ENCODE measurements at regions not wholly inside any gene's neighbourhood (a gene's known extent, or its start where the extent isn't known, plus 50 kb on each side); places are given as distances from the start of the nearest gene placed in this dataset.

- intact Hi-C loops (cut with micrococcal nuclease): no loop called here
- Histone ChIP-seq H4K20me1 (ENCODE audit: insufficient read depth) (no peaks in the 10 kb centered on the region), H3K4me1 (ENCODE audit: control insufficient read depth in 1 of 2, insufficient read depth in 2 of 2, low read length in 2 of 2) (no peaks in the 10 kb centered on the region), H2AFZ (ENCODE audit: low read depth, low read length, poor library complexity, severe bottlenecking) (no peak overlapping the region), H3K36me3 (ENCODE audit: control insufficient read depth in 1 of 2, insufficient read depth in 2 of 2, low read length in 2 of 2) (no peaks in the 10 kb centered on the region), H3K4me3 (replicated peaks in 1 of 2; ENCODE audit: low read depth in 1 of 2, low read length in 2 of 2) (no peak overlapping the region), H3K9me2 (ENCODE audit: insufficient read depth) (no peaks in the 10 kb centered on the region), H3K27ac (ENCODE audit: low read depth, low read length) (no peak overlapping the region), H3K9me3 (ENCODE audit: control insufficient read depth in 1 of 2, insufficient read depth in 1 of 2, low read depth in 1 of 2, low read length in 2 of 2) (no peaks in the 10 kb centered on the region; a peak in 2 of 4 replicates), H3K27me3 (ENCODE audit: insufficient read depth, low read length) (no peaks in the 10 kb centered on the region), H3K9ac (ENCODE audit: low read length) (no peak overlapping the region), H3K4me2 (ENCODE audit: low read length) (no peak overlapping the region), H3K79me2 (ENCODE audit: insufficient read depth, low read length) (no peaks in the 10 kb centered on the region)
- no peak for DNase-seq (ENCODE audit: low read depth, low spot score)
- BruUV-seq (replicated peaks): no TSS peak
- no peak for TF ChIP-seq REST (IDR thresholded peaks at IDR 0.05; ENCODE audit: low read depth)
- no peak for TF ChIP-seq ZFX (IDR thresholded peaks at IDR 0.05)
- TF ChIP-seq CEBPB (IDR thresholded peaks at IDR 0.05; ENCODE audit: low read depth): no peak
- TF ChIP-seq YY1 (IDR thresholded peaks at IDR 0.05; ENCODE audit: extremely low read depth, insufficient replicate concordance, low read depth, low read length): no peak
- TF ChIP-seq POLR2AphosphoS5 (IDR thresholded peaks at IDR 0.05; ENCODE audit: low read depth, low read length): no peak
- no peak for TF ChIP-seq CTCF (IDR thresholded peaks at IDR 0.05 in 2 of 3, conservative IDR thresholded peaks at IDR 0.05 in 1 of 3; ENCODE audit: borderline replicate concordance in 1 of 3, insufficient read depth in 1 of 3, low read depth in 2 of 3, low read length in 2 of 3)
- no peak for TF ChIP-seq ELF1 (IDR thresholded peaks at IDR 0.05; ENCODE audit: borderline replicate concordance, low read depth)
- no peak for TF ChIP-seq EGR1 (IDR thresholded peaks at IDR 0.05; ENCODE audit: low read depth)
- no peak for TF ChIP-seq TCF7L2 (IDR thresholded peaks at IDR 0.05; ENCODE audit: borderline replicate concordance, extremely low read depth, insufficient read depth, insufficient read length)
- TF ChIP-seq, protein P1, sequence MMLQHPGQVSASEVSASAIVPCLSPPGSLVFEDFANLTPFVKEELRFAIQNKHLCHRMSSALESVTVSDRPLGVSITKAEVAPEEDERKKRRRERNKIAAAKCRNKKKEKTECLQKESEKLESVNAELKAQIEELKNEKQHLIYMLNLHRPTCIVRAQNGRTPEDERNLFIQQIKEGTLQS (IDR thresholded peaks at IDR 0.05): no peak
- POLR2A ChIA-PET: no interaction called here
- RAD21 ChIA-PET (ENCODE audit: low non-redundant PET in 1 of 2, low total read pairs in 2 of 2, uncharacterized antibody in 2 of 2, unreplicated experiment in 2 of 2): no interaction called here
- ATAC-seq: no peak
- CTCF ChIA-PET: no interaction called here
Observed at GRCh38 chr5:10167806-10168205, 81.9 kb downstream of the ATPSCKMT start.
